ENCODE measurements at regions not wholly inside any gene's neighbourhood (a gene's known extent, or its start where the extent isn't known, plus 50 kb on each side); places are given as distances from the start of the nearest gene placed in this dataset.

GRCh38 chr2:84286878-84287277 is 172.2 kb downstream of the SUCLG1 start:
- no peaks in the 10 kb centered on the region for H3K9me3 Mint-ChIP-seq (ENCODE audit: low read depth)
- H3K36me3 Mint-ChIP-seq (ENCODE audit: low read depth): no peaks in the 10 kb centered on the region
- no peak overlapping the region for H3K4me3 Mint-ChIP-seq
- ChIA-PET POLR2A (no interaction called here), CTCF (interaction anchor here (0.5 kb wide), 1 partner anchor 235 kb away, joined by 3 read pairs; no protein-coding TSS in a partner anchor)
- DNase-seq: no peak
- no peaks in the 10 kb centered on the region for H3K4me1 Mint-ChIP-seq
- intact Hi-C loops (cut with DNase I, micrococcal nuclease): no loop called here
- ATAC-seq: no peak
- no peak overlapping the region for H3K27ac Mint-ChIP-seq
- peaks cover 6% of the 10 kb centered on the region for H3K27me3 Mint-ChIP-seq

DNA sequence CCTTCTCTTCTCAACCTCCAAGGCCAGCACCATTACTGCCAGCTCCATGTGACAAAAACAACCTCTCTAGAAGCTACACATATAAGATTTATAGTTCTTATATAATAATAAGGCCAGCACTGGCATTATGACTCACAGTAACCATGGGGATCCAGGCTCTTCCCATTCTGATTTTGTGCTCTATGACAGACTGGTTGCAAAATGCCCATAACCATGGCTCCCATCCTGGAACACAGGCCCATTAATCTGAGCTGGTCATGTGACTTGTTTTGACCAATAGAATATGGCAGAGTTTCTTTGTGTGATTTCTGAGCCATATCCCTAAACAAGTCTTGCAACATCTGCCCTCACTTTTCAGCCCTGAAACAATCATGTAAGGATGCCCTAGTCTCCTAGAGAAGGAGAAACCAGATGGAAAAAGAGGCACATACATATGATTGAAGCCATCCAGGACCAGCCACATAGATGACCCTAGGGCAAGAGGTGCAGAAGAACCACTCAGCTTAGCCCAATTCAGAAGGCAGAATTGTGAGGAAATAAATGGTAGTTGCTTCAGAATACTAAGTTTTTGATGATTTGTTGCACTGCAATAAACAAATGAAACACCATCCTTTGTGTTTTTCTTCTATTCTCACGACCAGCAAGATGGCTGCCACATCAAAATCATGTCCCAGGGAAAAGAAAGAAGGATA is 173.9 kb downstream of the SUCLG1 start:
- POLR2A ChIA-PET: no interaction called here
- Mint-ChIP-seq H3K27ac (no peak overlapping the region), H3K4me1 (no peaks in the 10 kb centered on the region), H3K4me3 (no peak overlapping the region), H3K27me3 (peaks cover 9% of the 10 kb centered on the region), H3K9me3 (ENCODE audit: low read depth) (no peaks in the 10 kb centered on the region), H3K36me3 (ENCODE audit: low read depth) (no peaks in the 10 kb centered on the region)
- DNase-seq: no peak
- ATAC-seq: no peak
- CTCF ChIA-PET: interaction anchor here (0.7 kb wide), 1 partner anchor 287 kb away, joined by 3 read pairs; no protein-coding TSS in a partner anchor
- intact Hi-C loops (cut with DNase I, micrococcal nuclease): no loop called here

- Mint-ChIP-seq H3K27ac (no peak overlapping the region), H3K4me1 (peaks cover 1% of the 10 kb centered on the region), H3K36me3 (ENCODE audit: low read depth) (no peaks in the 10 kb centered on the region), H3K4me3 (no peak overlapping the region), H3K27me3 (peaks cover 9% of the 10 kb centered on the region), H3K9me3 (ENCODE audit: low read depth) (no peaks in the 10 kb centered on the region)
- CTCF ChIA-PET: no interaction called here
- intact Hi-C loops (cut with DNase I, micrococcal nuclease): no loop called here
- DNase-seq: no peak
- no peak for ATAC-seq
- POLR2A ChIA-PET: no interaction called here
Measured at GRCh38 chr2:84283506-84283905, 175.6 kb downstream of the SUCLG1 start.

DNA sequence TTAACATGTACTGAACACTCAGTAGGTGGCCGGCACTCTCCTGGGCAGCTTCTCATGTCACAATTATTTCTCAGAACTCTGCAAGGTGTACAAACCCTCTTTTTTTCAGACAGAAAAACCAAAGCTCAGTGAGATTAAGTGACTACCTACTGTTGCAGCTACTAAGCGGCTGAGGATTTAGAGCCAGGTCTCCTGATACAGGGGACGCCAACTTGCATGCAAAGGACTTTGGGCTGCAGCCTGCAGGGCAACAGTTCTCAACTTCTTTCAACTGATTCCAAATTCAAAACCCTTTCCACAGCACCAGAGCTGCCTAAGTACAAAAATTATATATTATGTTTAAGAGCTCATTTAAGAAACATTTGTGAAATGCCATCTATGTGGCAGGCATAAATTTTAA is 177.6 kb downstream of the SUCLG1 start:
- CTCF ChIA-PET: interaction anchor here (0.6 to 1.3 kb wide), 3 partner anchors 39 to 331 kb away, joined by 3 to 4 read pairs (median 3); no protein-coding TSS in a partner anchor
- Mint-ChIP-seq H3K9me3 (ENCODE audit: low read depth) (no peaks in the 10 kb centered on the region), H3K4me3 (no peak overlapping the region), H3K36me3 (ENCODE audit: low read depth) (no peaks in the 10 kb centered on the region), H3K27me3 (peaks cover 3% of the 10 kb centered on the region), H3K27ac (no peak overlapping the region), H3K4me1 (peaks cover 20% of the 10 kb centered on the region)
- POLR2A ChIA-PET: no interaction called here
- intact Hi-C loops (cut with DNase I, micrococcal nuclease): no loop called here
- ATAC-seq: no peak
- no peak for DNase-seq

DNA sequence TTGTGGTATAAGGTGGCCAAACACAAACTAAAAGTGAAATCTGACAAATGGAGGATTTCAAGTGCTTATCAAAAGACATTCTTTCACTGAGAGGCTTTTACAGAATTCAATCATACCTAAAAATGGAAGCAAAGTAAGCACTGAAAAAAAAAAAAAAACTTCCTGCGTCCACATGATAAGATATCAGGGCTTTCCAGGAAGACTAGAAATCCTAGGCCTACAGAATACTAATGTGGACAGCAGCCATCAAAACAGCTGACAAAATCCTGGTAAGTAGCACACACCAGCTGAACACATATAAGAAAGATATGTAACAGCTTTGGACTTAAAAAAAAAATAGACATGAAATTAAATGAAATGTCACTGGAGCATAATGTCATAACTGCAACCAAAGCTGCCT is 178.2 kb downstream of the SUCLG1 start:
- intact Hi-C loops (cut with DNase I, micrococcal nuclease): no loop called here
- Mint-ChIP-seq H3K27me3 (peaks cover 3% of the 10 kb centered on the region), H3K4me1 (peaks cover 22% of the 10 kb centered on the region), H3K27ac (no peak overlapping the region), H3K36me3 (ENCODE audit: low read depth) (no peaks in the 10 kb centered on the region), H3K4me3 (no peak overlapping the region), H3K9me3 (ENCODE audit: low read depth) (no peaks in the 10 kb centered on the region)
- ATAC-seq (no peak), DNase-seq (no peak)
- ChIA-PET POLR2A (no interaction called here), CTCF (interaction anchor here (0.7 to 1.3 kb wide), 2 partner anchors 40 to 258 kb away, joined by 3 to 4 read pairs; no protein-coding TSS in a partner anchor)

- no peak for DNase-seq
- Mint-ChIP-seq H3K27ac (no peak overlapping the region), H3K4me1 (peaks cover 22% of the 10 kb centered on the region), H3K9me3 (ENCODE audit: low read depth) (no peaks in the 10 kb centered on the region), H3K36me3 (ENCODE audit: low read depth) (no peaks in the 10 kb centered on the region), H3K4me3 (no peak overlapping the region), H3K27me3 (peaks cover 11% of the 10 kb centered on the region)
- POLR2A ChIA-PET: no interaction called here
- ATAC-seq: no peak
- CTCF ChIA-PET: no interaction called here
- intact Hi-C loops (cut with DNase I, micrococcal nuclease): no loop called here
Measured at GRCh38 chr2:84278386-84278785, 180.7 kb downstream of the SUCLG1 start.

DNA sequence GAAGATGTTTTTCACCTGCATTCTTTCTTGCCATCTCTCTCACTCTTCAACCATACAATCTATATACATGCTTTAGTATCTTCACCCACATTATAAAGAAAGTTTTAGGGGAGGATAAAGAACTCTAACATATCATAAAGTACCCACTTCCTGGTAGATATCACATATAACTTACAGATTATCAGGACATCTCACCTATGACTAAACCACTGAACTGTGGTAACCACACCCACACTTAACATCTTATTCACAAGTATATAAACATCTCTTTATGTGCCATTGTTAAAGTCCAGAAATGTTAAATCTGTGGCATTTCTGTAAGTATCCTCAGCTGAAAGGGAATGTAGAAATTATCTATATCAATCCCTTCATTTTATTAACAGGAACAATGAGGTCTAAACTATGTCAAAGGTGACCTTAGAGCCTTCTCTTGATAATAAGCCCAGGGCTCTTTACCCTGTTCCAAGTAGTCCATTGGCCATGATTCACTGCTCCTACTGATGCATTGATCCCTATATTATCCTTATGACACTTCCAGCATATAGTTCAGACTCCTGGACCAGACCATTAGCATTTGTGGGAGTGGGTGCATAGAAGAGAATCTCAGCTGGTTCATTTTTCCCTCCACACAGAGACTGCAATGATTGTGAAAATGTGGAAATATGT is 182.4 kb downstream of the SUCLG1 start:
- DNase-seq (no peak), ATAC-seq (peak; percentile 33)
- intact Hi-C loops (cut with DNase I, micrococcal nuclease): no loop called here
- H3K27ac Mint-ChIP-seq: no peak overlapping the region
- no peaks in the 10 kb centered on the region for H3K9me3 Mint-ChIP-seq (ENCODE audit: low read depth)
- H3K4me1 Mint-ChIP-seq: peaks cover 22% of the 10 kb centered on the region
- peaks cover 17% of the 10 kb centered on the region for H3K27me3 Mint-ChIP-seq
- CTCF ChIA-PET: no interaction called here
- no peak overlapping the region for H3K4me3 Mint-ChIP-seq
- H3K36me3 Mint-ChIP-seq (ENCODE audit: low read depth): no peaks in the 10 kb centered on the region
- POLR2A ChIA-PET: no interaction called here

DNA sequence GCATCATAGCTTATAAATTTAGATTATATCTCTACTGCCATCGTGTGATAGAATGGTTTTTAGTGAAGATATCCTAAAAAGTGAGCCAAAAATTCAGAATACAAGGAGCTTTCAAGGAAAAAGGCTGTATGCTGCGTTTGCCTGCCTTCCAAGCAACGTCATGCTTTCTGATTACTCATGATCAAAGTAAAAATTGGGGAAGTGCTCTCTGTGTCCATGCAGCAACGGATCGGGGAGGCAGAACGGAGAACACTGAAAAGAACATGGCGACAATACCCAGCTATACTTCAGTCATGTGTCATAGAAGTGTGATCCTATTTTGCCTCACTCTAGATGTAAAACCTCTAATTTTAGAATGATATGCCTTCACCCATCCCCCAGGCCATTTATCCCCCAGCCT is 185.7 kb downstream of the SUCLG1 start:
- POLR2A ChIA-PET: no interaction called here
- no peak overlapping the region for H3K27ac Mint-ChIP-seq
- H3K36me3 Mint-ChIP-seq (ENCODE audit: low read depth): no peaks in the 10 kb centered on the region
- no peak for DNase-seq
- no peaks in the 10 kb centered on the region for H3K9me3 Mint-ChIP-seq (ENCODE audit: low read depth)
- CTCF ChIA-PET: no interaction called here
- H3K4me3 Mint-ChIP-seq: no peak overlapping the region
- ATAC-seq: no peak
- intact Hi-C loops (cut with DNase I, micrococcal nuclease): no loop called here
- peaks cover 20% of the 10 kb centered on the region for H3K4me1 Mint-ChIP-seq
- peaks cover 16% of the 10 kb centered on the region for H3K27me3 Mint-ChIP-seq

GRCh38 chr2:84271977-84272376 is 187.1 kb downstream of the SUCLG1 start:
- H3K36me3 Mint-ChIP-seq (ENCODE audit: low read depth): no peaks in the 10 kb centered on the region
- peaks cover 18% of the 10 kb centered on the region for H3K27me3 Mint-ChIP-seq
- DNase-seq: no peak
- H3K4me3 Mint-ChIP-seq: no peak overlapping the region
- ATAC-seq: no peak
- no peak overlapping the region for H3K27ac Mint-ChIP-seq
- ChIA-PET POLR2A (no interaction called here), CTCF (interaction anchor here (1.1 kb wide), 1 partner anchor 43 kb away, joined by 3 read pairs; no protein-coding TSS in a partner anchor)
- H3K9me3 Mint-ChIP-seq (ENCODE audit: low read depth): no peaks in the 10 kb centered on the region
- intact Hi-C loops (cut with DNase I, micrococcal nuclease): no loop called here
- peaks cover 7% of the 10 kb centered on the region for H3K4me1 Mint-ChIP-seq

DNA sequence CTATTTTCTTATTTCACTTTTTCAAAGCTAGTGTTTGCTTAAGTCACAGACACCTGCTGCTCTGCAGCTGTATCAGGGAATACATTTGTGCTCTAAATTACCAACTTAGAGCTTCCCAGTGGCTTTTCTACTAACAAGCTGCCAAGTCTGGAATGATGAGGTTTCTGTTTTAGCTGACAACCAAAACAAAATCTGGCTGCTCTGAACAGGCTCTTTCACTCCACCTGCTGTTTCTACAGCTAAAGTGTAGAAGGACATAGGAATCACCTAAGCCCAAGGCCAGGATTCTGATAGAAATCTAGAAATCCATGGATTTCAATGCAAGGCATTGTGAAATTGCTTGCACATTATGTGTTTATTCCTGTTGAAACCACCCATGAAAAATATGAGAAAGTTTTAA is 201.2 kb downstream of the SUCLG1 start:
- ATAC-seq: no peak
- intact Hi-C loops (cut with DNase I, micrococcal nuclease): no loop called here
- H3K4me3 Mint-ChIP-seq: no peak overlapping the region
- POLR2A ChIA-PET: no interaction called here
- peaks cover 8% of the 10 kb centered on the region for H3K9me3 Mint-ChIP-seq (ENCODE audit: low read depth)
- no peak for DNase-seq
- CTCF ChIA-PET: interaction anchor here (0.7 to 1.0 kb wide), 2 partner anchors 13 to 119 kb away, joined by 3 read pairs; no protein-coding TSS in a partner anchor
- H3K27me3 Mint-ChIP-seq: peaks cover 19% of the 10 kb centered on the region
- no peaks in the 10 kb centered on the region for H3K4me1 Mint-ChIP-seq
- H3K27ac Mint-ChIP-seq: no peak overlapping the region
- H3K36me3 Mint-ChIP-seq (ENCODE audit: low read depth): no peaks in the 10 kb centered on the region

GRCh38 chr2:84251651-84252302 is 207.3 kb downstream of the SUCLG1 start:
- Mint-ChIP-seq H3K4me3 (no peak overlapping the region), H3K27me3 (peaks cover 6% of the 10 kb centered on the region), H3K9me3 (ENCODE audit: low read depth) (no peaks in the 10 kb centered on the region), H3K4me1 (no peaks in the 10 kb centered on the region), H3K36me3 (ENCODE audit: low read depth) (no peaks in the 10 kb centered on the region), H3K27ac (no peak overlapping the region)
- POLR2A ChIA-PET: no interaction called here
- DNase-seq (no peak), ATAC-seq (no peak)
- CTCF ChIA-PET: interaction anchor here (0.6 kb wide), 1 partner anchor 674 kb away, joined by 3 read pairs; no protein-coding TSS in a partner anchor
- intact Hi-C loops (cut with DNase I, micrococcal nuclease): no loop called here

DNA sequence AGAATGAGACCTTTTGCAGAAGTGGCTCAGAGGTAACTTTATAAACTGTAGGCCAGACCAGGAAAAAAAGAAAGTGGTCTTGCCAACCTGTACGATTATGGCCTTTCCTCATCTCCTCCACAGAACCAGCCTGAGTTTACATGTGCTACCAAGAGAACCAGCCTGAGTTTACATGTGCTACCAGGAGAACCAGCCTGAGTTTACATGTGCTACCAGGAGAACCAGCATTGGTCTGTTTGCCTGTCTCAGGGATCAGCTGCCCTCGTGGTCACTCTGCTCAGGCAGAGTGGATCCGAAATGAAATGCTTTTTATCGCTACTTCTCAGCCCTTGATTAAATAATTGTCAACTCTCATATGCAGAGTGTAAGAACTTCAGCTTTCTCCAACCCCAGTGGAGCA is 209.9 kb downstream of the SUCLG1 start:
- H3K27ac Mint-ChIP-seq: no peak overlapping the region
- intact Hi-C loops (cut with DNase I, micrococcal nuclease): no loop called here
- ChIA-PET POLR2A (no interaction called here), CTCF (no interaction called here)
- ATAC-seq: no peak
- peaks cover 4% of the 10 kb centered on the region for H3K27me3 Mint-ChIP-seq
- H3K9me3 Mint-ChIP-seq (ENCODE audit: low read depth): no peaks in the 10 kb centered on the region
- H3K36me3 Mint-ChIP-seq (ENCODE audit: low read depth): no peaks in the 10 kb centered on the region
- no peaks in the 10 kb centered on the region for H3K4me1 Mint-ChIP-seq
- H3K4me3 Mint-ChIP-seq: no peak overlapping the region
- DNase-seq: no peak

Data from activated CD4-positive, alpha-beta T cell treated with anti-CD3 and anti-CD28 coated beads for 36 hours (primary cell).